GM10266 (cell line): ENCODE measurements at regions not wholly inside any gene's neighbourhood (a gene's known extent, or its start where the extent isn't known, plus 50 kb on each side); places are given as distances from the start of the nearest gene placed in this dataset.

ENCODE experiments used
- DNase-seq: peaks from one replicate; pipeline ENCODE4 v3.0.0; 2012; ENCODE audit errors: extremely low spot score
- TF ChIP-seq, protein P1 (sequence below): IDR thresholded peaks from 2 replicates; pipeline ENCODE4 v1.5.1; 2012; ENCODE audit warnings: mild to moderate bottlenecking, low read depth; ENCODE audit not compliant: control insufficient read depth, insufficient read depth; ENCODE audit errors: missing control alignments

DNA sequence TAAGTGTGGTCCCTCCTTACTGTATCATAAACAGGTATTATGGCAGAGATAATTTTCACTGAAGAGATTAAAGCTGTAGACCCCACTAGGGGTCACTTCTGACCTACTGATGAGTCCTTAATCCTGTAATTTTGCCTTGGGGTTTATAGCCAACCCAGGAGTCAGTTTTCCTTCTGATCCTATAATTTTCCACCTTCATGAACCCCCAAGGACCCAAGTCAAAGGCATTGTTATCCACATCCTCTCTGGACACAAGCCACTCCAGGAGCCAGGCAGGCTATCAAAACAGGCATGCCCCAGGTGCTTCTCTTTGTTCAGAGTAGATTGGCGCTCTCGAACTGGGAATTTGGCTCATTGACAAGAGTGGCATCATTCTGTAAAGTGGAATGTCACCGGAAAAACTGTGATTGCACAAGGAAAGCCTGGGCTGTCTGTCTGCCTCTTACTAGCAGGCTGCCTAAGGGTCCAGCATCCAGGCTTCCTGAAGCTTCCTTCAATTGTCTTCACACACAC lies 1523.2 kb upstream of the FLRT2 start:
- TF ChIP-seq, protein P1, sequence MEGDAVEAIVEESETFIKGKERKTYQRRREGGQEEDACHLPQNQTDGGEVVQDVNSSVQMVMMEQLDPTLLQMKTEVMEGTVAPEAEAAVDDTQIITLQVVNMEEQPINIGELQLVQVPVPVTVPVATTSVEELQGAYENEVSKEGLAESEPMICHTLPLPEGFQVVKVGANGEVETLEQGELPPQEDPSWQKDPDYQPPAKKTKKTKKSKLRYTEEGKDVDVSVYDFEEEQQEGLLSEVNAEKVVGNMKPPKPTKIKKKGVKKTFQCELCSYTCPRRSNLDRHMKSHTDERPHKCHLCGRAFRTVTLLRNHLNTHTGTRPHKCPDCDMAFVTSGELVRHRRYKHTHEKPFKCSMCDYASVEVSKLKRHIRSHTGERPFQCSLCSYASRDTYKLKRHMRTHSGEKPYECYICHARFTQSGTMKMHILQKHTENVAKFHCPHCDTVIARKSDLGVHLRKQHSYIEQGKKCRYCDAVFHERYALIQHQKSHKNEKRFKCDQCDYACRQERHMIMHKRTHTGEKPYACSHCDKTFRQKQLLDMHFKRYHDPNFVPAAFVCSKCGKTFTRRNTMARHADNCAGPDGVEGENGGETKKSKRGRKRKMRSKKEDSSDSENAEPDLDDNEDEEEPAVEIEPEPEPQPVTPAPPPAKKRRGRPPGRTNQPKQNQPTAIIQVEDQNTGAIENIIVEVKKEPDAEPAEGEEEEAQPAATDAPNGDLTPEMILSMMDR: no peak
- no peak for DNase-seq

DNA sequence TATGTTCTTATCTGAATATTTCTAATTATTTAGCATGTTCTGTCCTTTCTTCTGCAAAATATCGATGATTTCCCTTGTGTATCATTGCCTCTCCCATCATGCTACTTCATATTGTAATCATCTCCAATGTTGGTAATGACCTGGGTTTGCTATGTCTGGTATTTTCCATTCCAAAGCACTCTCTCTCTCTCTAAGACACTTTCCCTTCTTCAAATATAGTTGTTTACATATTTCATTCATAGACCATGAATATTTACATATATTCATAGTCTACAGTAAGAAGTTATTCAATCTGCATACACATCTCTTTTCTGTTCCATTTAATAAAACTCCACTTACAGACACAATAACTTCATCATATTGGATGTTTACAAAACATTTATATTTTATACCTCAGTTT lies 1516.5 kb upstream of the FLRT2 start:
- TF ChIP-seq, protein P1: no peak
- DNase-seq: no peak

DNA sequence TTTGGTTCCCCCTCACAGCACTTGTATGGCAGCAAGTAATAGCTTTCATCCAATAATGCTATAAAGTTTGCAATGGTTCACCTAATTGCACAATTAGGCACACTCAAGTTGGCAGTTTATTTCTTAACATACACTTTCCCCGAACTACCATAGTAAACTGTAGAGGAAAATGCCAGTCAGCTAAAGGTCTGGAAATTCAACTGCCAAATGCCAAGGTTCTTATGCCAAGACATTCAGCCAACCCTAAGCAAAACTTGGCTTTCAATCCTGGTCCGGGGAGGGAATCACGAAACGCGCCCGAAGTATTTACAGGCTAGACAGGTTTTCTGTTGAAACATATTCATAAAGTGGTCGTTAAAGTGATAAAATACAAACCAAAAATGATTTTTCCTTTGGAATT lies 1512.4 kb upstream of the FLRT2 start:
- TF ChIP-seq, protein P1: no peak
- DNase-seq: no peak

DNA sequence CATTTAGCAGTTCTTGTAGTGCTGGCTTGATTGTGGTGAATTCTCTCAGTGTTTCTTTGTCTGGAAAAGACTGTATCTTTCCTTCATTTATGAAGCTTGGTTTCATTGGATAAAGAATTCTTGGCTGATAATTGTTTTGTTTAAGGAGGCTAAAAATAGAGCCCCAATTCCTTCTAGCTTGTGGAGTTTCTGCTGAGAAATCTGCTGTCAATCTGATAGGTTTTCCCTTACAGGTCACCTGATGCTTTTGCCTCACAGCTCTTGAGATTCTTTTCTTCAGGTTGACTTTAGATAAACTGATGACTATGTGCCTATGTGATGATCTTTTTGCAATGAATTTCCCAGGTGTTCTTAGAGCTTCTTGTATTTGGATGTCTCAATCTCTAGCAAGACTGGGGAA lies 1508.5 kb upstream of the FLRT2 start:
- TF ChIP-seq, protein P1: no peak
- no peak for DNase-seq

DNA sequence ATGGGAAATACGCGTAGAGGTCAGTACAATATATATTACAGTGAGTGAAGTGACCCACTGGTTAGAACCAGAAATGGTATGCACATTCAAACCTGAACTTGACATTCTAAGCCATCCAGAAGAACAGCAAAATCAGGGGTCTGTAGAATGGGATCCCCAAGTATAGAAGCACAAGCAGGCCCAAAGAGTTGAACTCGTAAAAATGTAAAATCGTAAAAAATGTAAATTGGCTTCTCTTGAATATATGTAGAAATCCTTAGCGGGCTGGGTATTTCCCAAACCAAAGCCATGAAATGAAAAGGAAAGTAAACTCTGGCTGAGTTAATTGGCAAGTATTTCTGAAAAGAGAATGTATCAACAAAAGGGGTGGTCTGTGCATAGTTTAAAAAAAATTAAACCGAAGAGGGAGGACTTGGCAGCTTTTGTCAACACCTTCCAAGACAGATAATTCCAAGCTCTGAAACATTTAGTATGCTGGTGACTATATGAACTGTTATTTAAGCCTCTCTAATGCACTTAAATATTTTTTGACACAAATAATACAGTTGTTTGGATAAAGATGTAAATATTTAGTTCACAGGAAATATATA lies 1505.6 kb upstream of the FLRT2 start:
- TF ChIP-seq, protein P1: no peak
- DNase-seq: no peak

DNA sequence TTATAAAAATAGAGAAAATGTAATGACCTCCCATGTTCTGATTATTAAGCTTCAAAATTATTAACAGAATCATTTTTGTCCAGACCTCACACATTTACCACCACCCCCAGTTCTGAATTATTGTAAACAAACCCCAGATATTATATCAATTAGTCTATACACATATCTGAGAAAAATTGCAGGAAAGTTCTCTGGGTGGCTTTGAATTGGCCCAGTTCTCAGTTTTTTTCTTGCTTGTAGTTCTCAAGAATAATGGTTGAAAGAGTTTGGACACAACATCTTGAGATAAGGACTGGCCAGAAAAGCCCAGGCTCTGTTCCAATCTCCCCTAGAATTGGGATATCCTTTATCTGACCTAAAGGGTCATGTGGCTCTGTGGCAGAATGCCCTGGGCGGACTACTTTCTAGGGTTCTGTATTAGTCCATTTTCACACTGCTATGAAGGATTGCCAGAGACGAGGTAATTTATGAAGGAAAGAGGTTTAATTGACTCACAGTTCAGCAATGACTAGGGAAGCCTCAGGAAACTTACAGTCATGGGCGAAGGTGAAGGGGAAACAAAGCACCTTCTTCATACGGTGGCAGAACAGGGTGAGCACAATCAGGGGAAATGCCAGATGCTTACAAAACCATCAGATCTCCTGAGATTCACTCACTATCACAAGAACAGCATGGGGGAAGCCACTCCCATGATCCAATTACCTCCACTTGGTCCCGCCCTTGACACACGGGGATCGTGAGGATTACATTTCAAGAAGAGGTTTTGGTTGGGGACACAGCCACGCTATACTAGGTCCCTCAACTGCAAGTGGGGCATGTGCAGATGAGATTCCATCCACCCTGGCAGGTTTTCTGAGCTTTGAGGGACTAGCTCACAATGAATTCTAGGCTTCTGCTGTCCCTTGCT lies 1504.6 kb upstream of the FLRT2 start:
- no peak for DNase-seq
- TF ChIP-seq, protein P1: no peak

DNA sequence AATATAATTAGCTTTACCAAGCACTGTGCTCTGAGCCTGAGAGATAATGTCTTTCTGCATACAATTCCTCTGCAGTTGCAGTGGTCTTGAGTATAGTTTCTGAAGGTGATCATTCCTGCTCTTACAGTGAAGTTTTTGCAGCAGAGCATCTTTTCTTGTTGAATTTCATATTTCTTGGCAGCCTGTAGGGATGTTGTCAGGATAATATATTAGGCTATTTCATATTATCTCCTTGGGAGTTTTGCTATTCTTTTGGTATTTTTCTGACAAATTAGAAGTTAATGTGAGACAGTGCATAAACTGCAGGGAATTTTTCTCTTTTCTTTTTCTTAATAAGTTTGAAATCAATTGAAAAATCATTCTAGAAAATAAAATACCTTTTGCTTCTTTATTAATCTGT lies 1502.6 kb upstream of the FLRT2 start:
- no peak for DNase-seq
- TF ChIP-seq, protein P1: no peak
